HCT116 (cell line): ENCODE measurements at regions not wholly inside any gene's neighbourhood (a gene's known extent, or its start where the extent isn't known, plus 50 kb on each side); places are given as distances from the start of the nearest gene placed in this dataset.

Source experiments
- ATAC-seq: fragments of 200-7000 bp; cut with Tn5 transposase; 2 replicates; pipeline ENCODE4 v1.9.1; 2020; ENCODE audit warnings: mild to moderate bottlenecking, moderate library complexity
- BruUV-seq: library from RNA; stranded (reverse); fragments of 400-500 nt; replicated peaks from 2 replicates; lab custom pipeline; 2021; lab: Mats Ljungman, UMichigan
- CTCF ChIA-PET: fragments of 300-600 bp; sonication (Branson Sonifier 250); formaldehyde crosslinking; loops from one replicate; lab custom pipeline; 2021; ENCODE audit warnings: antibody characterized with exemption; lab: Charles Lee
- POLR2A ChIA-PET: fragments of 300-600, 350-600 bp; sonication (Branson Sonifier 250); formaldehyde crosslinking; loops from one replicate; lab custom pipeline; 2021; ENCODE audit warnings: antibody characterized with exemption; lab: Charles Lee
- RAD21 ChIA-PET, 2 experiments: fragments of 300-600 bp; sonication (Branson Sonifier 250); formaldehyde crosslinking; loops; one replicate each; lab custom pipeline; 2023; ENCODE audit warnings: low total read pairs in 2 of 2; ENCODE audit not compliant: uncharacterized antibody in 2 of 2, unreplicated experiment in 2 of 2, low non-redundant PET in 1 of 2; lab: Charles Lee
- DNase-seq: peaks from one replicate; pipeline ENCODE4 v3.0.0-alpha.2; 2010; ENCODE audit warnings: low read depth, low spot score
- H2AFZ ChIP-seq: fragments of 200-600 bp; shearing (Covaris generic), sonication (generic); 2 replicates; pipeline ENCODE4 v1.6.1; 2017; ENCODE audit warnings: low read depth, mixed run types, mixed read lengths, antibody characterized with exemption, low read length; ENCODE audit not compliant: poor library complexity, severe bottlenecking
- H3K27ac ChIP-seq: 2 replicates; pipeline ENCODE4 v1.5.1; 2012; ENCODE audit warnings: low read depth, low read length
- H3K27me3 ChIP-seq: fragments of 200-600 bp; sonication (generic); 2 replicates; pipeline ENCODE4 v1.6.1; 2016; ENCODE audit warnings: mixed run types, low read length, mixed read lengths; ENCODE audit not compliant: insufficient read depth
- H3K36me3 ChIP-seq, 2 experiments: fragments of 200-500 bp in 1 of 2; fragments of 200-600 bp in 1 of 2; sonication (Bioruptor generic) in 1 of 2; sonication (generic) in 1 of 2; 2 replicates each; pipeline versions ENCODE4 v1.5.1 to v1.6.1; 2014 to 2016; ENCODE audit warnings: low read length in 2 of 2, inconsistent platforms in 1 of 2, mixed read lengths in 1 of 2, mixed run types in 1 of 2; ENCODE audit not compliant: insufficient read depth in 2 of 2, control insufficient read depth in 1 of 2
- H3K4me1 ChIP-seq, 2 experiments: fragments of 200-600 bp in 1 of 2; sonication (generic) in 1 of 2; 2 replicates each; pipeline versions ENCODE4 v1.5.1 to v1.6.1; 2012 to 2017; ENCODE audit warnings: low read length in 2 of 2, inconsistent platforms in 1 of 2, mild to moderate bottlenecking in 1 of 2, mixed read lengths in 1 of 2, mixed run types in 1 of 2, moderate library complexity in 1 of 2; ENCODE audit not compliant: insufficient read depth in 2 of 2, control insufficient read depth in 1 of 2
- H3K4me2 ChIP-seq: fragments of 200-600 bp; sonication (generic); 2 replicates; pipeline ENCODE4 v1.6.1; 2017; ENCODE audit warnings: mixed run types, low read length, mixed read lengths
- H3K4me3 ChIP-seq, 2 experiments: fragments of 200-600 bp in 1 of 2; sonication (generic) in 1 of 2; replicated peaks in 1 of 2; 2 replicates each; pipeline ENCODE4 v1.5.1; 2011 to 2016; ENCODE audit warnings: low read length in 2 of 2, control low read depth in 1 of 2, low read depth in 1 of 2, mild to moderate bottlenecking in 1 of 2, mixed read lengths in 1 of 2, mixed run types in 1 of 2
- H3K79me2 ChIP-seq: fragments of 200-600 bp; sonication (generic); 2 replicates; pipeline ENCODE4 v1.6.1; 2017; ENCODE audit warnings: mild to moderate bottlenecking, mixed run types, low read length, moderate library complexity, mixed read lengths; ENCODE audit not compliant: insufficient read depth
- H3K9ac ChIP-seq: fragments of 200-600 bp; sonication (generic); 2 replicates; pipeline ENCODE4 v1.6.1; 2016; ENCODE audit warnings: low read length, mixed read lengths
- H3K9me2 ChIP-seq: fragments of 200-600 bp; sonication (generic), shearing (Covaris generic); 2 replicates; pipeline ENCODE4 v1.6.1; 2017; ENCODE audit warnings: mixed run types, mild to moderate bottlenecking, moderate library complexity; ENCODE audit not compliant: insufficient read depth
- H3K9me3 ChIP-seq, 2 experiments: fragments of 200-500 bp in 1 of 2; fragments of 200-600 bp in 1 of 2; sonication (Bioruptor generic) in 1 of 2; sonication (generic) in 1 of 2; 2 replicates each; pipeline ENCODE4 v1.6.1; 2014 to 2017; ENCODE audit warnings: low read length in 2 of 2, mixed read lengths in 2 of 2, inconsistent platforms in 1 of 2, low read depth in 1 of 2, mild to moderate bottlenecking in 1 of 2, mixed run types in 1 of 2, moderate library complexity in 1 of 2; ENCODE audit not compliant: control insufficient read depth in 1 of 2, insufficient read depth in 1 of 2
- H4K20me1 ChIP-seq: fragments of 200-600 bp; sonication (generic), shearing (Covaris generic); 2 replicates; pipeline ENCODE4 v1.6.1; 2017; ENCODE audit warnings: mixed run types, mild to moderate bottlenecking, moderate library complexity; ENCODE audit not compliant: insufficient read depth
- CEBPB ChIP-seq: IDR thresholded peaks from 2 replicates; pipeline ENCODE4 v1.6.1; 2012; ENCODE audit warnings: low read depth
- EGR1 ChIP-seq: IDR thresholded peaks from 2 replicates; pipeline ENCODE4 v1.6.1; 2012; ENCODE audit warnings: low read depth
- ELF1 ChIP-seq: IDR thresholded peaks from 2 replicates; pipeline ENCODE4 v1.6.1; 2012; ENCODE audit warnings: low read depth, borderline replicate concordance
- EZH2 ChIP-seq: fragments of 200-600 bp; sonication (generic); IDR thresholded peaks from 2 replicates; pipeline ENCODE4 v1.6.1; 2017; ENCODE audit warnings: antibody characterized with exemption, mixed run types
- EZH2phosphoT487 ChIP-seq: fragments of 200-600 bp; IDR thresholded peaks from 2 replicates; pipeline ENCODE4 v1.6.1; 2018; ENCODE audit warnings: antibody characterized with exemption, borderline replicate concordance
- FOSL1 ChIP-seq: IDR thresholded peaks from 2 replicates; pipeline ENCODE4 v1.6.1; 2012; ENCODE audit warnings: low read depth
- JUND ChIP-seq: IDR thresholded peaks from 2 replicates; pipeline ENCODE4 v1.6.1; 2012
- MAX ChIP-seq: IDR thresholded peaks from 2 replicates; pipeline ENCODE4 v1.6.1; 2012
- POLR2A ChIP-seq: IDR thresholded peaks from 2 replicates; pipeline ENCODE4 v1.7.0; 2011; ENCODE audit warnings: borderline replicate concordance; ENCODE audit not compliant: insufficient read depth, insufficient read length; ENCODE audit errors: extremely low read depth
- RAD21 ChIP-seq: IDR thresholded peaks from 2 replicates; pipeline ENCODE4 v1.6.1; 2012; ENCODE audit warnings: low read depth, mild to moderate bottlenecking
- SIN3A ChIP-seq: IDR thresholded peaks from 2 replicates; pipeline ENCODE4 v1.6.1; 2012; ENCODE audit warnings: low read depth
- SP1 ChIP-seq: IDR thresholded peaks from 2 replicates; pipeline ENCODE4 v1.6.1; 2012; ENCODE audit warnings: low read depth
- SRF ChIP-seq: IDR thresholded peaks from 2 replicates; pipeline ENCODE4 v1.6.1; 2012; ENCODE audit warnings: low read depth
- TCF7L2 ChIP-seq: IDR thresholded peaks from 2 replicates; pipeline ENCODE4 v1.7.0; 2011; ENCODE audit warnings: borderline replicate concordance, inconsistent platforms; ENCODE audit not compliant: insufficient read depth, insufficient read length; ENCODE audit errors: extremely low read depth
- YY1 ChIP-seq: IDR thresholded peaks from 2 replicates; pipeline ENCODE4 v1.6.1; 2011; ENCODE audit warnings: low read length, low read depth, moderate library complexity, mild to moderate bottlenecking; ENCODE audit not compliant: insufficient replicate concordance; ENCODE audit errors: extremely low read depth
- ZFX ChIP-seq: fragments of 450-650 bp; IDR thresholded peaks from 2 replicates; pipeline ENCODE4 v1.6.1; 2017
- ZNF274 ChIP-seq: fragments of 200-500 bp; sonication (Bioruptor generic); IDR thresholded peaks from 2 replicates; pipeline ENCODE4 v1.6.1; 2014; ENCODE audit warnings: mild to moderate bottlenecking, low read depth, low read length, inconsistent platforms
- intact Hi-C: fragments of 100-400 bp; cut with micrococcal nuclease; formaldehyde crosslinking; loops from 2 replicates; pipeline ENCODE4 v1.10.0; 2022
- TF ChIP-seq, protein P1 (sequence below), 3 experiments: fragments of 200-600 bp in 1 of 3; sonication (generic) in 1 of 3; IDR thresholded peaks in 2 of 3; conservative IDR thresholded peaks in 1 of 3; 2 replicates each; pipeline ENCODE4 v1.5.1; 2012 to 2017; ENCODE audit warnings: low read depth in 2 of 3, low read length in 2 of 3, antibody characterized with exemption in 1 of 3, borderline replicate concordance in 1 of 3, control low read depth in 1 of 3, mild to moderate bottlenecking in 1 of 3, mixed read lengths in 1 of 3, mixed run types in 1 of 3, moderate library complexity in 1 of 3; ENCODE audit not compliant: insufficient read depth in 1 of 3
- TF ChIP-seq, protein P2 (sequence below): IDR thresholded peaks from 2 replicates; pipeline ENCODE4 v1.6.1; 2012; ENCODE audit warnings: low read depth
- TF ChIP-seq, protein P3 (sequence below): IDR thresholded peaks from 2 replicates; pipeline ENCODE4 v1.6.1; 2012

DNA sequence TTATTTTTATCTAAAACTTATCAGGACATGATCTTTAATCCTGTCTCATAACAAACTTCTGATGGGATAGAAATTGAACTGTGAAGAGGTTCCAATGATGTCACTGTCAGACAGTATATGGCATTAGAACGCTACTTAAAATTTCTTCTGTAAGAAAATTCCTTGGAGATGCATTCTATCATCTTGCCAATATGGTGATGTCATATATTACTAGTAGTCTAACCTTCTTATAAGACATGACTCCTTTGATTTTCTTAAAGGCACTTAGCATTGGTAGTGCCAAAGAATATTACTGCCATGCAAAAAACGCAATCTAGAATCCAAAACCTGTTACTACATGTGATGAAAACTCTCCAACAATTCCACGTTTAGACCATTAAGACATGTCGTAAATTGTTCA lies 131.1 kb downstream of the SLC25A46 start:
- Histone ChIP-seq H3K9me2 (no peaks in the 10 kb centered on the region), H4K20me1 (no peaks in the 10 kb centered on the region), H3K4me3 (no peak overlapping the region), H3K27me3 (no peaks in the 10 kb centered on the region), H3K27ac (no peak overlapping the region), H3K9ac (no peak overlapping the region), H3K9me3 (no peaks in the 10 kb centered on the region), H3K36me3 (no peaks in the 10 kb centered on the region), H3K4me2 (no peak overlapping the region), H2AFZ (no peak overlapping the region), H3K4me1 (no peaks in the 10 kb centered on the region)
- RAD21 ChIA-PET: no interaction called here
- DNase-seq: no peak
- ATAC-seq: no peak
- CTCF ChIA-PET: no interaction called here
- intact Hi-C loops: no loop called here
- BruUV-seq: no TSS peak
- TF ChIP-seq, protein P1, sequence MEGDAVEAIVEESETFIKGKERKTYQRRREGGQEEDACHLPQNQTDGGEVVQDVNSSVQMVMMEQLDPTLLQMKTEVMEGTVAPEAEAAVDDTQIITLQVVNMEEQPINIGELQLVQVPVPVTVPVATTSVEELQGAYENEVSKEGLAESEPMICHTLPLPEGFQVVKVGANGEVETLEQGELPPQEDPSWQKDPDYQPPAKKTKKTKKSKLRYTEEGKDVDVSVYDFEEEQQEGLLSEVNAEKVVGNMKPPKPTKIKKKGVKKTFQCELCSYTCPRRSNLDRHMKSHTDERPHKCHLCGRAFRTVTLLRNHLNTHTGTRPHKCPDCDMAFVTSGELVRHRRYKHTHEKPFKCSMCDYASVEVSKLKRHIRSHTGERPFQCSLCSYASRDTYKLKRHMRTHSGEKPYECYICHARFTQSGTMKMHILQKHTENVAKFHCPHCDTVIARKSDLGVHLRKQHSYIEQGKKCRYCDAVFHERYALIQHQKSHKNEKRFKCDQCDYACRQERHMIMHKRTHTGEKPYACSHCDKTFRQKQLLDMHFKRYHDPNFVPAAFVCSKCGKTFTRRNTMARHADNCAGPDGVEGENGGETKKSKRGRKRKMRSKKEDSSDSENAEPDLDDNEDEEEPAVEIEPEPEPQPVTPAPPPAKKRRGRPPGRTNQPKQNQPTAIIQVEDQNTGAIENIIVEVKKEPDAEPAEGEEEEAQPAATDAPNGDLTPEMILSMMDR (IDR thresholded peaks at IDR 0.05 in 2 of 3, conservative IDR thresholded peaks at IDR 0.05 in 1 of 3; ENCODE audit: borderline replicate concordance in 1 of 3, insufficient read depth in 1 of 3, low read depth in 2 of 3, low read length in 2 of 3): no peak
- TF ChIP-seq TCF7L2: no peak
- no peak for TF ChIP-seq RAD21
- no peak for TF ChIP-seq SRF
- TF ChIP-seq SIN3A: no peak
- TF ChIP-seq, protein P2, sequence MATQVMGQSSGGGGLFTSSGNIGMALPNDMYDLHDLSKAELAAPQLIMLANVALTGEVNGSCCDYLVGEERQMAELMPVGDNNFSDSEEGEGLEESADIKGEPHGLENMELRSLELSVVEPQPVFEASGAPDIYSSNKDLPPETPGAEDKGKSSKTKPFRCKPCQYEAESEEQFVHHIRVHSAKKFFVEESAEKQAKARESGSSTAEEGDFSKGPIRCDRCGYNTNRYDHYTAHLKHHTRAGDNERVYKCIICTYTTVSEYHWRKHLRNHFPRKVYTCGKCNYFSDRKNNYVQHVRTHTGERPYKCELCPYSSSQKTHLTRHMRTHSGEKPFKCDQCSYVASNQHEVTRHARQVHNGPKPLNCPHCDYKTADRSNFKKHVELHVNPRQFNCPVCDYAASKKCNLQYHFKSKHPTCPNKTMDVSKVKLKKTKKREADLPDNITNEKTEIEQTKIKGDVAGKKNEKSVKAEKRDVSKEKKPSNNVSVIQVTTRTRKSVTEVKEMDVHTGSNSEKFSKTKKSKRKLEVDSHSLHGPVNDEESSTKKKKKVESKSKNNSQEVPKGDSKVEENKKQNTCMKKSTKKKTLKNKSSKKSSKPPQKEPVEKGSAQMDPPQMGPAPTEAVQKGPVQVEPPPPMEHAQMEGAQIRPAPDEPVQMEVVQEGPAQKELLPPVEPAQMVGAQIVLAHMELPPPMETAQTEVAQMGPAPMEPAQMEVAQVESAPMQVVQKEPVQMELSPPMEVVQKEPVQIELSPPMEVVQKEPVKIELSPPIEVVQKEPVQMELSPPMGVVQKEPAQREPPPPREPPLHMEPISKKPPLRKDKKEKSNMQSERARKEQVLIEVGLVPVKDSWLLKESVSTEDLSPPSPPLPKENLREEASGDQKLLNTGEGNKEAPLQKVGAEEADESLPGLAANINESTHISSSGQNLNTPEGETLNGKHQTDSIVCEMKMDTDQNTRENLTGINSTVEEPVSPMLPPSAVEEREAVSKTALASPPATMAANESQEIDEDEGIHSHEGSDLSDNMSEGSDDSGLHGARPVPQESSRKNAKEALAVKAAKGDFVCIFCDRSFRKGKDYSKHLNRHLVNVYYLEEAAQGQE: no peak
- TF ChIP-seq EZH2: no peak
- TF ChIP-seq EZH2phosphoT487: no peak
- no peak for TF ChIP-seq FOSL1
- no peak for TF ChIP-seq YY1
- no peak for TF ChIP-seq EGR1
- no peak for TF ChIP-seq CEBPB
- no peak for TF ChIP-seq POLR2A
- TF ChIP-seq, protein P3, sequence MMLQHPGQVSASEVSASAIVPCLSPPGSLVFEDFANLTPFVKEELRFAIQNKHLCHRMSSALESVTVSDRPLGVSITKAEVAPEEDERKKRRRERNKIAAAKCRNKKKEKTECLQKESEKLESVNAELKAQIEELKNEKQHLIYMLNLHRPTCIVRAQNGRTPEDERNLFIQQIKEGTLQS: no peak
- TF ChIP-seq MAX: no peak
- no peak for TF ChIP-seq ZNF274
- TF ChIP-seq JUND: no peak
- TF ChIP-seq ELF1: no peak
- TF ChIP-seq ZFX: no peak
- no peak for TF ChIP-seq SP1
- TF ChIP-seq, all 23 proteins: peak for 0
- no peaks in the 10 kb centered on the region for H3K79me2 ChIP-seq
- POLR2A ChIA-PET: no interaction called here
